DLD1 (cell line): ENCODE measurements at regions not wholly inside any gene's neighbourhood (a gene's known extent, or its start where the extent isn't known, plus 50 kb on each side); places are given as distances from the start of the nearest gene placed in this dataset.

Source experiments
- in situ Hi-C: cut with HindIII; loops from 2 replicates; pipeline ENCODE4 v1.10.0; 2017; ENCODE audit warnings: low sequenced_read_pairs

DNA sequence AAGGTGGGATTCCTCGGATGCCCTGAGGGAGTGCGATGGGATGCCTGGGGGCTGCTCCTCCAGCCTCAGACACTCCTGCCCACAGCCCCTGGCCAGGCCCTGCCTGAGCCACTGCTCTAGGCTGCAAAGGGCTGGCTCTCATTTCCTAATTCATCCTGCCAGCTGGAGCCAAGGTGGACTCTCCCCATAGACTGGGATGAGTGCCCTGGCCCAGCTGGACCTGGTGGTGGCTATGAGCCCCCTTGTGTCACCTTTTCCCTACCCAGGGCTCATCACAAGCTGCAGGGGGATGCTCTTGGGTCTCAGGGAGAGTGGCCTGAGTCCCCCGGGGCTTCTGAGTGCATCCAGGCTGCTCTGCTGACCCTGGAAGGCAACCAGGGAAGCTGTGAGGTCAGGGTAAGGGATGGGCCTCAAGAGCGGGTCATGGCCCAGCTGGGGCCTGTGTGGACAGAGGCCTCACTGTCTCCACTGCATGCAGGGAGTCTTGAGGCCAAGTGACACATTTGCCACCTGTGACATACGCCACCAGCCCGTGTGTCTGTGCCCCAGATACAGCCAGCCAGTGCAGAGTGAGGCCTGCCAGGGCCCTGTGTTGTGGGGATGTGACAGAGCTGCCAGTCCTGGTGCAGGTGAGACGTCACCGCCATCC is 102.7 kb upstream of the IER5L start:
- in situ Hi-C loops: no loop called here

DNA sequence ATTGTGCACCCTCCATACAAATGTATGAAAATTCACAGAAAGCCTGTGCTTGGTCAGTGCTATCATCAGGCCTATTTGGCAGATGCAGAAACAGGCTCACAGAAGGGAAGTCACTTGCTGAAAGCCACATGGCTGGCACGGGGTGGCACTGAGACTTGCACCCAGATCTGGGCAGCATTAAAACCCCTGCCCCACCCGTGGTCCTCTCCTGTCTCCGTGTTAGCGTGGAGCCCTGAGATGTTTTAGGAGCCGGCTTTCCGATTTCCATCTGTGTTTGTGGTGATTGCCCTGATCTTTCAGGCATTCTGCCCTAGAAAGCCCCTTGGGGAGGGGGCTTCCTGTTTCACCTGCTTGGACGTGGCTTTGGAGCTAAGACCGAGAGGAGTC is 102.2 kb upstream of the IER5L start:
- in situ Hi-C loops: no loop called here

- in situ Hi-C loops: loop anchor here (10.0 kb wide), 1 partner anchor 56 kb away; no protein-coding TSS in a partner anchor
Observed at GRCh38 chr9:129278391-129279237, 100.6 kb upstream of the IER5L start.

- in situ Hi-C loops: loop anchor here (10.0 kb wide), 1 partner anchor 58 kb away; no protein-coding TSS in a partner anchor
Observed at GRCh38 chr9:129276486-129277230, 98.6 kb upstream of the IER5L start.

DNA sequence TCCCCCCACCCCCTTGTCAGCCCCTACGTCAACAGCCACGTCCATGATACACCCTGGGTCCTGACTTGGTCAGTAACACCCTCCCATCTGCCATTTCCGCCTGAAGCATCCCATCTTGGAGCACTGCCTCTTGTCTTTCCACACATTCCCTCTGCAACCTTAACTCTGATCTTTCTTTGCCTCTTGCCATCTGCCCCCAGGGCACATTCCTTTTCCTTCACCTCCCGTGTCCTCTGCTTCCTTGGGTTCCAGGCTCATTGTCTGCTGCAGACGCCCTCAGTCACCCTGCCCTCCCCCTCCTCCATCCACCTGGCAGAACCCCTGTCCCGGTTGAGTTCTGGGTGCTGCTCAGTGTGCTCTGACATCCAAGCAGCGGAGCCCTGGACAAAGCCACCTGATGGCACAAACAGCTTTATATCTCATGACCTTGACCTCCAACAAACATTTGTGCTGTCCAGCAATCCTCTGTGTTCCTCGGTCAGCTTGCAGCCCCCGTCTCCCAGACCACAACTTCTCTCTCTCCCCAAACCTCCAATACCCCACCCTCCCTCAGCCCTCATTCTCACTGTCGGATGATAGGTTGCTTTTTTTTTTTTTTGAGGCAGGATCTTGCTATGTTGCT is 97.7 kb upstream of the IER5L start:
- in situ Hi-C loops: loop anchor here (10.0 kb wide), 1 partner anchor 59 kb away; no protein-coding TSS in a partner anchor

DNA sequence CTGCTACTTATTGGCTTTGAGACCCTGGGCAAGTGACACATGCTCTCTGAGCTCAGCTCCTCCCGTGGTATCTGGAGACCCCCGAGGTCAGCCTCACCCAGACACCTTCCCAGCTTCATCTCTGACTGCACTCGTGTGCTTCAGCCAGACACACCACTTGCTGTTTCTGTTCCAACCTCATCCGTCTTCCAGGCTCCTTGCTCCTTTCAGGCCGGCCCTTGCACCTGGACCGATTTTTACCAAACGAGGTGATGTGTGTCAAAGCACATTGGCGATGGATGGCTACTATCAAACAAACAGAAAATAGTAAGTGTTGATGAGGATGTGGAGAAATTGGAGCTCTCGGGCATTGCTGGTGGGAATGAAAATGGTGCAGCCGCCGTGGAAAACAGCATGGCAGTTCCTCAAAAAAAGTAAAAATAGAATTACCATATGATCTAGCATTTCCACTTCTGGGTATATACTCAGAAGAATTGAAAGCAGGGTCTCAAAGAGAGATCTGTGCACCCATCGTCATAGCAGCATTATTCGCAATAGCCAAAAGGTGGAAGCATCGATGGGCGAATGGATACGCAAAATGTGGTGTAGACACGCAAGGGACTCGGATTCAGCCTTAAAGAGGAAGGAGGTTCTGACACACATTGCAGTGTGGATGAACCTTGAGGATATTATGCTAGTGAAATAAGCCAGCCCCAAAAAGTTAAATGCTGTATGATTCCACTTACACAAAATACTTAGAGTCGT is 96.1 kb upstream of the IER5L start:
- in situ Hi-C loops: loop anchor here (10.0 kb wide), 1 partner anchor 61 kb away; no protein-coding TSS in a partner anchor

DNA sequence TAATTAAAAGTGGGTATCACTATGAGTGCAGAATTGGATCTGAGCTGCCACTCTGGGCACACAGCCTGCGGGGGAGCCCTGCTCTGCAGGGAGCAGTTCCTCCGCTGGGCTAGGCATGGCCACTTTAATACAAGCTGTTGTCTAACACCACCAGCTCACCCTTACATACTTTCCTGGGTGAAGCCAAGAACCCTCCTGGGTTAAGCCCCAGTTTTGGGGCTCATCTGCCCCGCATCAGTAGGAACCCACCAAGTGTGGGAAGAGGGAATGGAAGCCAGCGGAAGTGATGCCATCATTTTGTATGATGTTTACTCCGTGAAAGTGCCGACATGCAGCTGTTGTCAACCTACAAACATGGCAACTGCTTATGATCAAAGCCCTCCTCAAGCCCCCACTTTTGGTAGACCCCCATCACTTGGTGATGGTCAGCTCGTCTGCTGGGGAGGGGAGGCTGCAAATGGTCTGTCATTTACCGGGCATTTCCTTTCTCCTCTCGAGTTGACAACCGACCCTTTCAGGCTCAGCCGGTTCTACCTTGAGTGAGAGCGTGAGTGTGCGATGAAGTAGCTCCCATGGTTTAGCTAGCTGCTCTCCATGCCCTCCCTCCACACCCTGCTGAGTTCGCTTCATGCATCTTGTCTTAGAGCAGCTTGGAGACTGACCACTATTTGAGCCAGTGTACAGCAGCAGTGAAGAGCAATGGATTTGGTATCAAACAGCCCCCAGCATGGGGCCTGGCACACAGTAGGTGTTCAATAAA is 95.3 kb upstream of the IER5L start:
- in situ Hi-C loops: loop anchor here (10.0 kb wide), 1 partner anchor 61 kb away; no protein-coding TSS in a partner anchor

DNA sequence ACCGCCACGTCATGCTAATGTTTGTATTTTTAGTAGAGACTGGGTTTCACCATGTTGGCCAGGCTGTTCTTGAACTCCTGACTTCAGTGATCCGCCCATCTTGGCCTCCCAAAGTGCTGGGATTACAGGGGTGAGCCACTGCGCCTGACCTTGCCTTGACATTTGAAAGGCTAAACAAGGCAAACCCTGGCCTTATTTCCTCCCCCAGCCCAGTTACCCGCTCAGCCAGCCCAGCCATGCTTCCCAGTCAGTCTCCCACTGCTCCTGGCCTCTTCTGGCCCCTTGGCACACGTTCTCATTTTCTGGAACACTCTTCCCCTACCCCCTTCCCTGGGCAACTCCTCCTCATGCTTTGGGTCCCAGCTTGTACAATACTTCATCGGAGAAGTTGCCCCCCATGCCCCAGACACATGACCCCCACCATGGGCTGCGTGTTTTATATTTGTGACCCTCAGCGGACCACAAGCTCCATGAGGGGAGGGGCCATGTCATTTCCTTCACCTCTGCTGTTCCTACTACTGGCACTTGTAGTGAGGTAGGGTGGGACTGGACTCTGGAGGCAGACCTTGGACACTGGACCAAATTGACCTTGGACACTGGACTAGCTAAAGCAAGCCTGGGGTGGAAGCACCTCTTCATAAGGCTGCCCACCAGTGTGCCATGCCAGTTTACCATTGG is 94.4 kb upstream of the IER5L start:
- in situ Hi-C loops: loop anchor here (10.0 kb wide), 1 partner anchor 62 kb away; no protein-coding TSS in a partner anchor

GRCh38 chr9:129270903-129271431 is 92.9 kb upstream of the IER5L start:
- in situ Hi-C loops: loop anchor here (10.0 kb wide), 1 partner anchor 64 kb away; no protein-coding TSS in a partner anchor

- in situ Hi-C loops: loop anchor here (10.0 kb wide), 1 partner anchor 65 kb away; no protein-coding TSS in a partner anchor
Observed at GRCh38 chr9:129270205-129270604, 92.1 kb upstream of the IER5L start.

- in situ Hi-C loops: no loop called here
Observed at GRCh38 chr9:129267141-129267540, 89.1 kb upstream of the IER5L start.

GRCh38 chr9:129266536-129266935 is 88.5 kb upstream of the IER5L start:
- in situ Hi-C loops: no loop called here

- in situ Hi-C loops: no loop called here
Observed at GRCh38 chr9:129264388-129264787, 86.3 kb upstream of the IER5L start.

GRCh38 chr9:129263836-129264235 is 85.8 kb upstream of the IER5L start:
- in situ Hi-C loops: no loop called here

DNA sequence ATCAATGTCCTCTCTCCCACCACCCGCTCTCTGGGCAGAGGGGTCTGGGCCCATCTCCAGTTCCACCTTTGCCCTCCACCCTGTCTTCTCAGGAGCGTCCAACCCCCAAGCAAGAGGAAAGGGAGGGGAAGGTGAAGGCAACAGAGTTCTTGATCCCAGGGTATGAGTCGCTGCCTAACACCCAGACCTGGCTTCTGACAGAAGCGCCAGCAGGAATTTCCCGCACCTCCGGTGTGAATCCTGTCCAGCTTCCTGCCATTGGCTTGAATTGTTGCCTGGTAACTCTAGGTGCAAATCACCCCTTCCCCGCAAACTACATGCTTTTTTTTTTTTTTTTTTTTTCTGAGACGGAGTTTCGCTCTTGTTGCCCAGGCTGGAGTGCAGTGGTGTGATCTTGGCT is 84.2 kb upstream of the IER5L start:
- in situ Hi-C loops: no loop called here

GRCh38 chr9:129259375-129259774 is 81.3 kb upstream of the IER5L start:
- in situ Hi-C loops: no loop called here

GRCh38 chr9:129258823-129259301 is 80.8 kb upstream of the IER5L start:
- in situ Hi-C loops: no loop called here

DNA sequence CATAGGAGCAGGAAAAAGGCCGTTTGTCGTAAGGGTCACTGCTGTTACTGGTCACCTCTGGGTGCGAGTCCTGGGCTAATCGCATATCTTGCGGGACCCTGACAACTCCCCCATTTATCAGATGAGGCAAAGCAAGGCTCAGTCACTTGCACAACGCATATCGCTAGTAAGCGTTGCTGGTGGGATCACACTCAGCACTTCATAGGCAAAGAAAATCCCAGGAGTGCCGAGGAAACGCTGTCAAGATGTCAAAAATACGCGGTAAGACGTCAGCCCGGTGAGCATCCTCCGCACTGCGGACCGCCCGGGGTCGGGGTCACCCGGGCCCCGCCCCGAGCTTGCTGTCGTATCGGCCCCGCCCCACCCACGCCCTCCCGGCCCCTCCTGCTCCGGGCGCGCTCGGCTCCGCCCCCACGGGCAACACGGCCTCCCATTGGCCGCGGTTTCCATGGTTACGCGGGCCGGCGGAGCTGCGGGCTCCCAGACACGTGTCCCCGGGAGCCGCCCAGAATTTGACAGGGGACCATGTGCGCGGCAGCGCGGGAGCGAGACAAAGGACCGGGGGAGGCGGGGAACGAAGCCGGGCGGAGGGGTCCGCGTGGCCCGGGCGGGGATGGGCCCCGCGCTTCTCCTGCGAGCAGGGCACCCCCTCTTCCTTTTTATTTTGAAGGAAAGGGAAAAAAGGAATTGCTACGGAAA is 80.2 kb upstream of the IER5L start:
- in situ Hi-C loops: no loop called here
